ENCODE measurements at regions not wholly inside any gene's neighbourhood (a gene's known extent, or its start where the extent isn't known, plus 50 kb on each side); places are given as distances from the start of the nearest gene placed in this dataset.

DNA sequence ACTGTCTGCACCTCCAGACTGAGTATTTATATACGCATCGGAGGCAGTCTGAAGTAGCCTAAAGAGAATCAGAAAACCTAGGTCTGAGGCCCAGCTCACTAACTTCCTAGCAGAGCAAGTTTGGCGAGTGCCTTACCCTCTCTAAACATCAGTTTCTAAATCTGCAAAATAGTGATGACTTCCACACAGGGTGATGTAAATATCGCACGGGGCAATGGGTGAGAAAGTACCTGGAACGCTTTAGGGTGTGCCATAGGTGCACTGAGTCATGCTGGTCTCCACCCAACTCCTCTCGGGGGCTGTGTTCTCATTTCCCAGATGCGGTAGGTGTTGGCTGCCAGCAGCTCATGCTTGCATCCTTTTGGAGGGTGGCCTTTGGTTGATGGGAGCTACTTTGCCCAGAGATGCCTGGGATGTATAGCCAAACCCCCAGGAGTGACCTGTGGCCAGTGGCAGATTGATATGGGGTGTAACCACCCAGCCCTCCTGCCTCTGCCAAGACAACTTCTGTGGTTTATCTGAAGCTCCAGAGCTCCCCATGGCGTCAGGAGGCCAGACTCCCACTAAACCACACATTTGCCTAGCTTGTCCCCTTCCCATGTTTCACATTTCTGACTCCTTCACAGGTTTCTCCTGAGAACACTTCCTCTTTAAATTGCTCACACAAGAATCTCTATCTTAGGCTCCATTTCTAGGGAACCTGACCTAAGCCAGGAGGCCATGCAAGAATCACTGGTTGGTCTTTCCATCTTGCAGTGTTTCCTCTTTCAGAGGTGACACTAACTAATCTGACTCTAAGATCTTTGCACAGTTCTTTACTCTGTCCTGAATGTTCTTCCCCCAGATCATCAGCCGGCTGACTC lies 62.0 kb upstream of the TUNAR start:
- no peak overlapping the region for H3K4me3 ChIP-seq
- no peak for DNase-seq
- no peak overlapping the region for H3K27ac ChIP-seq
- no peaks in the 10 kb centered on the region for H3K36me3 ChIP-seq (replicated peaks in 1 of 2)
- no peaks in the 10 kb centered on the region for H3K4me1 ChIP-seq (replicated peaks in 1 of 2)
- intact Hi-C loops (cut with DNase I): no loop called here
- TF ChIP-seq, protein P1, sequence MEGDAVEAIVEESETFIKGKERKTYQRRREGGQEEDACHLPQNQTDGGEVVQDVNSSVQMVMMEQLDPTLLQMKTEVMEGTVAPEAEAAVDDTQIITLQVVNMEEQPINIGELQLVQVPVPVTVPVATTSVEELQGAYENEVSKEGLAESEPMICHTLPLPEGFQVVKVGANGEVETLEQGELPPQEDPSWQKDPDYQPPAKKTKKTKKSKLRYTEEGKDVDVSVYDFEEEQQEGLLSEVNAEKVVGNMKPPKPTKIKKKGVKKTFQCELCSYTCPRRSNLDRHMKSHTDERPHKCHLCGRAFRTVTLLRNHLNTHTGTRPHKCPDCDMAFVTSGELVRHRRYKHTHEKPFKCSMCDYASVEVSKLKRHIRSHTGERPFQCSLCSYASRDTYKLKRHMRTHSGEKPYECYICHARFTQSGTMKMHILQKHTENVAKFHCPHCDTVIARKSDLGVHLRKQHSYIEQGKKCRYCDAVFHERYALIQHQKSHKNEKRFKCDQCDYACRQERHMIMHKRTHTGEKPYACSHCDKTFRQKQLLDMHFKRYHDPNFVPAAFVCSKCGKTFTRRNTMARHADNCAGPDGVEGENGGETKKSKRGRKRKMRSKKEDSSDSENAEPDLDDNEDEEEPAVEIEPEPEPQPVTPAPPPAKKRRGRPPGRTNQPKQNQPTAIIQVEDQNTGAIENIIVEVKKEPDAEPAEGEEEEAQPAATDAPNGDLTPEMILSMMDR (IDR thresholded peaks at IDR 0.05): no peak
- no peak for TF ChIP-seq POLR2A (IDR thresholded peaks at IDR 0.05)
- H3K27me3 ChIP-seq: peaks cover 5% of the 10 kb centered on the region
- WGBS, 4 donors: 67 to 72% (median 71%) methylated on average over 9 to 10 of the region's 10 CpGs
- no peaks in the 10 kb centered on the region for H3K9me3 ChIP-seq (replicated peaks in 1 of 3)

DNA sequence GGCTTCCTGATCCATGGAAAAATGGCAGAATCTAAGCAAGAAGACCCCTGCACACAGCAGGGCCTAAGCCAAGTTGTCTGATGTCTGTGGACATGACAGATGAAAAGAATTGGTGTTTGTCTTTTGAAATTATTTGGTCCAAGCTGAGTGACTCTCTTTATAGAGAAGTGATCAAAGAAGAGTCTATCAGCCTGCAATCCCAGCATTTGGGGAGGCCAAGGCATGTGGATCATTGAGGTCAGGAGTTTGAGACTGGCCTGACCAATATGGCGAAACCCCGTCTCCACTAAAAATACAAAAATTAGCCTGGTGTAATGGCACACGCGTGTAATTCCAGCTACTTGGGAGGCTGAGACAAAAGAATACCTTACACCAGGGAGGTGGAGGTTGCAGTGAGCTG lies 64.8 kb upstream of the TUNAR start:
- H3K4me3 ChIP-seq: no peak overlapping the region
- WGBS, 4 donors: 84 to 92% (median 89%) methylated on average over 4 of the region's 4 CpGs
- no peak overlapping the region for H3K27ac ChIP-seq
- no peaks in the 10 kb centered on the region for H3K4me1 ChIP-seq (replicated peaks in 1 of 2)
- H3K27me3 ChIP-seq: no peaks in the 10 kb centered on the region
- DNase-seq: no peak
- no peaks in the 10 kb centered on the region for H3K36me3 ChIP-seq (replicated peaks in 1 of 2)
- no peak for TF ChIP-seq POLR2A (IDR thresholded peaks at IDR 0.05)
- TF ChIP-seq, protein P1 (IDR thresholded peaks at IDR 0.05): no peak
- H3K9me3 ChIP-seq (replicated peaks in 1 of 3): no peaks in the 10 kb centered on the region
- intact Hi-C loops (cut with DNase I): no loop called here

DNA sequence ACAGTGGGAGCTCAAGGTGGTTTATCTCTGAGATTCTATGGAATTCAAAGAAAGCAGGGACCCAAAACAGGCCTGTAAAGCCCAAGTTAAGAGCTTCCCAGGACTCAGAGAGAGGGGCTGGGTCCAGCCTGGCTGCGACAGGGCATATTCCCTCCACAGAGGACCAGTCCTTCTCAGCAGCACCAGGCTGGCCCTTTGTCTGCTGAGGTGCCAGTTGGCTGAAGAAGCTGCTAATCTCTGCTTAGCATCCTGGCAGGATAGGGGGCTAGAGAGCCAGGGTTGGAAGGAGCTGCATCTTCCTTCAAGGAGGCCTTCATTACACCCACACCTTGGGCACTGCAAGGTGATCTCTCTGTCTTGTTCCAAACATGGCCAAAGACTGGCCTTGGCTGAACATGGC lies 68.3 kb upstream of the TUNAR start:
- Histone ChIP-seq H3K36me3 (replicated peaks in 1 of 2) (no peaks in the 10 kb centered on the region), H3K4me1 (replicated peaks in 1 of 2) (no peaks in the 10 kb centered on the region), H3K4me3 (no peak overlapping the region), H3K27ac (no peak overlapping the region), H3K27me3 (no peaks in the 10 kb centered on the region), H3K9me3 (replicated peaks in 1 of 3) (peaks cover 0 to 4% (median 0%) of the 10 kb centered on the region in 3 donors)
- 75 to 90% (median 86%) methylated on average over 1 of the region's 1 CpG for WGBS, 4 donors
- intact Hi-C loops (cut with DNase I): no loop called here
- TF ChIP-seq POLR2A (IDR thresholded peaks at IDR 0.05): no peak
- TF ChIP-seq, protein P1 (IDR thresholded peaks at IDR 0.05): no peak
- DNase-seq: no peak

DNA sequence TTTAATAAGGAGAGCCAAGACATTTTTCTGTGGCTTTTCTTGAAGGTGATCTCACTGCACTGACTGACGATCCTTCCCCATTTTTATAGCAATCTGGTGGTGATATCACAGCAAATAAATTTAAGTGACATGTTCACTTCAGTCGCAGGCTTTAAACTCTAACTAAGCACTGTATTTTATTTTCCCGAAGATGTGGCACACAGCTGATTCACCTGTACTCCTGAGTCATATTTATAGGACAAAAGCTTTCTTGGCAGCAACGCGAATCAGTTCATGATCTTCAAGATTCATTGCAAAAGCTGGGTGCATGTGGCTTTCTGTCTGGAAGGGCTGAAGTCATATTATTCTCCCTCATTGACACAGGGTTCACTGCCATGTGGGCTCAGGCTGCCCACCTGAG lies 79.8 kb upstream of the TUNAR start:
- no peak overlapping the region for H3K4me3 ChIP-seq
- H3K27me3 ChIP-seq: no peaks in the 10 kb centered on the region
- intact Hi-C loops (cut with DNase I): no loop called here
- no peak for DNase-seq
- no peak for TF ChIP-seq POLR2A (IDR thresholded peaks at IDR 0.05)
- TF ChIP-seq, protein P1 (IDR thresholded peaks at IDR 0.05): no peak
- no peaks in the 10 kb centered on the region for H3K9me3 ChIP-seq (replicated peaks in 1 of 3)
- 49 to 76% (median 63%) methylated on average over 5 of the region's 5 CpGs for WGBS, 4 donors
- H3K36me3 ChIP-seq (replicated peaks in 1 of 2): no peaks in the 10 kb centered on the region
- H3K4me1 ChIP-seq (replicated peaks in 1 of 2): no peaks in the 10 kb centered on the region
- H3K27ac ChIP-seq: no peak overlapping the region
